ENCODE measurements at regions not wholly inside any gene's neighbourhood (a gene's known extent, or its start where the extent isn't known, plus 50 kb on each side); places are given as distances from the start of the nearest gene placed in this dataset.

GRCh38 chr3:124584552-124585391 lies 145.5 kb upstream of the UMPS start:
- WGBS (ENCODE audit: low lambda C conversion rate), result 2% methylated on average over 22 of the region's 59 CpGs
- no peak for FAIRE-seq
- ChIA-PET CTCF (ENCODE audit: low intra/inter-chr PET ratio, low total read pairs) (no interaction called here), POLR2A (interaction anchor here (0.7 to 3.0 kb wide), 11 partner anchors 17 to 145 kb away, joined by 3 to 21 read pairs (median 4); partner anchors contain the start of gene UMPS)
- Histone ChIP-seq H3K4me1 (ENCODE audit: insufficient read depth, low read length) (peaks cover 66% of the 10 kb centered on the region), H3K36me3 (replicated peaks in 1 of 2; ENCODE audit: control insufficient read depth in 1 of 2, insufficient read depth in 2 of 2, low read length in 2 of 2) (no peaks in the 10 kb centered on the region), H3K27ac (ENCODE audit: extremely low read length, insufficient read depth, low read length) (peak overlapping the region; percentile 63), H3K9me3 (ENCODE audit: low read length) (no peaks in the 10 kb centered on the region), H4K20me1 (ENCODE audit: insufficient read depth, low read length) (no peaks in the 10 kb centered on the region), H3K9ac (ENCODE audit: insufficient read depth, low read depth, low read length) (peak overlapping the region; percentile 83), H3K4me2 (ENCODE audit: low read depth, low read length) (peak overlapping the region; percentile 94), H3K4me3 (replicated peaks in 1 of 3; ENCODE audit: insufficient read depth in 1 of 3, low read depth in 2 of 3, low read length in 3 of 3) (peak overlapping the region; percentile 73 to 89 (median 80)), H2AFZ (ENCODE audit: low read length) (no peak overlapping the region), H3K79me2 (ENCODE audit: insufficient read depth, low read length) (peaks cover 36% of the 10 kb centered on the region), H3K27me3 (ENCODE audit: control insufficient read depth in 1 of 2, insufficient read depth in 2 of 2, low read length in 2 of 2) (no peaks in the 10 kb centered on the region; a peak in 1 of 5 replicates)
- peak; percentile 96 for ATAC-seq
- in situ Hi-C loops (cut with HindIII; ENCODE audit: extremely low pct_ligation_motif_present, low pct_unique_long_range_greater_than_20kb), result loop anchor here (5.0 kb wide), 1 partner anchor 38 kb away; no protein-coding TSS in a partner anchor
- no TSS peak for BruUV-seq (replicated peaks)
- peak; percentile 73 for DNase-seq (ENCODE audit: low spot score)
- intact Hi-C loops (cut with micrococcal nuclease; ENCODE audit: unreplicated experiment), result loop anchor here (1.0 to 5.0 kb wide), 2 partner anchors 36 to 53 kb away; no protein-coding TSS in a partner anchor
- 0 out of 2 replicates have a peak, but pooled peaks have one; percentile 62 for TF ChIP-seq ZNF850 (CRISPR knock-in tag; conservative IDR thresholded peaks at IDR 0.05)
- no peak; the same call in 1 of the 2 replicates for TF ChIP-seq FOXA3 (CRISPR knock-in tag; IDR thresholded peaks at IDR 0.05)
- TF ChIP-seq ATF7 (IDR thresholded peaks at IDR 0.05), result no peak
- TF ChIP-seq ATF7 (CRISPR knock-in tag; IDR thresholded peaks at IDR 0.05), result no peak
- 0 out of 2 replicates have a peak, but pooled peaks have one; percentile 47 for TF ChIP-seq ZNF136 (CRISPR knock-in tag; IDR thresholded peaks at IDR 0.05; ENCODE audit: low read depth)
- TF ChIP-seq FOXO4 (CRISPR knock-in tag; conservative IDR thresholded peaks at IDR 0.05), result no peak
- TF ChIP-seq NR1H2 (CRISPR knock-in tag; IDR thresholded peaks at IDR 0.05; ENCODE audit: borderline replicate concordance, low read depth), result no peak
- TF ChIP-seq HIVEP1 (CRISPR knock-in tag; IDR thresholded peaks at IDR 0.05), result no peak
- no peak for TF ChIP-seq TRAFD1 (CRISPR knock-in tag; IDR thresholded peaks at IDR 0.05; ENCODE audit: borderline replicate concordance)
- TF ChIP-seq TRIM24 (CRISPR knock-in tag; IDR thresholded peaks at IDR 0.05), result no peak
- no peak for TF ChIP-seq ZNF576 (CRISPR knock-in tag; IDR thresholded peaks at IDR 0.05)
- TF ChIP-seq TIGD3 (CRISPR knock-in tag; IDR thresholded peaks at IDR 0.05; ENCODE audit: borderline replicate concordance), result no peak
- TF ChIP-seq GTF3A (CRISPR knock-in tag; conservative IDR thresholded peaks at IDR 0.05), result no peak
- peak; percentile 67; the same call in 1 of the 2 replicates for TF ChIP-seq ZNF230 (CRISPR knock-in tag; IDR thresholded peaks at IDR 0.05)
- peak; percentile 19; the same call in 1 of the 2 replicates for TF ChIP-seq FOSL2 (CRISPR knock-in tag; IDR thresholded peaks at IDR 0.05)
- no peak for TF ChIP-seq MIXL1 (CRISPR knock-in tag; IDR thresholded peaks at IDR 0.05)
- no peak for TF ChIP-seq FOXJ3 (CRISPR knock-in tag; IDR thresholded peaks at IDR 0.05; ENCODE audit: borderline replicate concordance)
- no peak for TF ChIP-seq TRIM22 (IDR thresholded peaks at IDR 0.05)
- no peak for TF ChIP-seq GZF1 (CRISPR knock-in tag; IDR thresholded peaks at IDR 0.05)

All from HepG2 (cell line).